ENCODE measurements at regions not wholly inside any gene's neighbourhood (a gene's known extent, or its start where the extent isn't known, plus 50 kb on each side); places are given as distances from the start of the nearest gene placed in this dataset.
"Not testable (repeated sequence)": the region's sequence is repeated elsewhere in the genome, so short reads cannot be mapped to it uniquely, and the experiment has no call there.

DNA sequence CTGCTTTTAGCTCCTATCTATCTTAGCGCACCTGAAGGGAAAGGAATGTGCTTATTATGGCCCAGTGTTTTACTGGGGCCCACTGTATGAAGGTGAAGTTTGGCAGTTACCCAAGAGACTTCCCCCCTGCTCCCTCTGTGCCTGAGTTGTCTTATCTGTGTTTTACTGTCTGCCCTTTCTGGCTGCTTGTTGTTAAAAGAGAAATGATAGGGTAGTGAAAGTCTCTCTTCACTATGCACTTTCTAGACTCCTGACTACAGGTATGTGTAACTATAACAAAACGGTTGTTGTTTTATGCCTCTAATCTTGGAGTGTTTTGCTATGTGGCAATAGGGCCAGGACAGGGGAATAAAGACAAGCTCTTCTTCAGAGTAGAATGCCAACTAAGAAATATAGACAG is 326.9 kb downstream of the KIF20B start:
- 64 to 84% (median 76%) methylated on average over 2 of the region's 2 CpGs for WGBS, 4 donors
- intact Hi-C loops (cut with DNase I), result no loop called here
- Histone ChIP-seq H3K4me1 (replicated peaks in 1 of 2) (no peaks in the 10 kb centered on the region), H3K9me3 (replicated peaks in 1 of 3) (no peaks in the 10 kb centered on the region), H3K36me3 (replicated peaks in 1 of 2) (no peaks in the 10 kb centered on the region), H3K4me3 (no peak overlapping the region), H3K27ac (no peak overlapping the region), H3K27me3 (no peaks in the 10 kb centered on the region)
- TF ChIP-seq, protein P1, sequence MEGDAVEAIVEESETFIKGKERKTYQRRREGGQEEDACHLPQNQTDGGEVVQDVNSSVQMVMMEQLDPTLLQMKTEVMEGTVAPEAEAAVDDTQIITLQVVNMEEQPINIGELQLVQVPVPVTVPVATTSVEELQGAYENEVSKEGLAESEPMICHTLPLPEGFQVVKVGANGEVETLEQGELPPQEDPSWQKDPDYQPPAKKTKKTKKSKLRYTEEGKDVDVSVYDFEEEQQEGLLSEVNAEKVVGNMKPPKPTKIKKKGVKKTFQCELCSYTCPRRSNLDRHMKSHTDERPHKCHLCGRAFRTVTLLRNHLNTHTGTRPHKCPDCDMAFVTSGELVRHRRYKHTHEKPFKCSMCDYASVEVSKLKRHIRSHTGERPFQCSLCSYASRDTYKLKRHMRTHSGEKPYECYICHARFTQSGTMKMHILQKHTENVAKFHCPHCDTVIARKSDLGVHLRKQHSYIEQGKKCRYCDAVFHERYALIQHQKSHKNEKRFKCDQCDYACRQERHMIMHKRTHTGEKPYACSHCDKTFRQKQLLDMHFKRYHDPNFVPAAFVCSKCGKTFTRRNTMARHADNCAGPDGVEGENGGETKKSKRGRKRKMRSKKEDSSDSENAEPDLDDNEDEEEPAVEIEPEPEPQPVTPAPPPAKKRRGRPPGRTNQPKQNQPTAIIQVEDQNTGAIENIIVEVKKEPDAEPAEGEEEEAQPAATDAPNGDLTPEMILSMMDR (IDR thresholded peaks at IDR 0.05), result no peak
- no peak for TF ChIP-seq POLR2A (IDR thresholded peaks at IDR 0.05)
- no peak for DNase-seq

- H3K27ac ChIP-seq, result no peak overlapping the region
- no peak for DNase-seq
- no peaks in the 10 kb centered on the region for H3K36me3 ChIP-seq (replicated peaks in 1 of 2)
- no peak overlapping the region for H3K4me3 ChIP-seq
- WGBS, 4 donors, result 85 to 94% (median 88%) methylated on average over 1 of the region's 1 CpG
- H3K4me1 ChIP-seq (replicated peaks in 1 of 2), result no peaks in the 10 kb centered on the region
- no peaks in the 10 kb centered on the region for H3K9me3 ChIP-seq (replicated peaks in 1 of 3)
- no peaks in the 10 kb centered on the region for H3K27me3 ChIP-seq
- intact Hi-C loops (cut with DNase I), result no loop called here
- TF ChIP-seq, protein P1 (IDR thresholded peaks at IDR 0.05), result no peak
- TF ChIP-seq POLR2A (IDR thresholded peaks at IDR 0.05), result no peak
Observed at GRCh38 chr10:90031776-90032175, 330.4 kb downstream of the KIF20B start.

GRCh38 chr10:90032519-90032918 is 331.1 kb downstream of the KIF20B start:
- intact Hi-C loops (cut with DNase I), result no loop called here
- Histone ChIP-seq H3K36me3 (replicated peaks in 1 of 2) (no peaks in the 10 kb centered on the region), H3K9me3 (replicated peaks in 1 of 3) (no peaks in the 10 kb centered on the region), H3K4me3 (no peak overlapping the region), H3K4me1 (replicated peaks in 1 of 2) (no peaks in the 10 kb centered on the region), H3K27ac (no peak overlapping the region), H3K27me3 (no peaks in the 10 kb centered on the region)
- DNase-seq, result no peak
- TF ChIP-seq POLR2A (IDR thresholded peaks at IDR 0.05), result no peak
- TF ChIP-seq, protein P1 (IDR thresholded peaks at IDR 0.05), result no peak

GRCh38 chr10:90034862-90035261 is 333.5 kb downstream of the KIF20B start:
- WGBS, 4 donors, result 80 to 93% (median 88%) methylated on average over 5 of the region's 5 CpGs
- H3K4me3 ChIP-seq; H3K4me1 ChIP-seq (replicated peaks in 1 of 2); H3K9me3 ChIP-seq (replicated peaks in 1 of 3); intact Hi-C loops (cut with DNase I); H3K27me3 ChIP-seq; H3K27ac ChIP-seq; H3K36me3 ChIP-seq (replicated peaks in 1 of 2); DNase-seq: not testable (repeated sequence)

- no peak overlapping the region for H3K4me3 ChIP-seq
- H3K27me3 ChIP-seq, result no peaks in the 10 kb centered on the region
- no peak for DNase-seq
- no peaks in the 10 kb centered on the region for H3K36me3 ChIP-seq (replicated peaks in 1 of 2)
- no peak overlapping the region for H3K27ac ChIP-seq
- 87 to 91% (median 89%) methylated on average over 4 of the region's 4 CpGs for WGBS, 4 donors
- intact Hi-C loops (cut with DNase I), result no loop called here
- TF ChIP-seq POLR2A (IDR thresholded peaks at IDR 0.05), result no peak
- TF ChIP-seq, protein P1 (IDR thresholded peaks at IDR 0.05), result no peak
- no peaks in the 10 kb centered on the region for H3K4me1 ChIP-seq (replicated peaks in 1 of 2)
- H3K9me3 ChIP-seq (replicated peaks in 1 of 3), result peaks cover 0 to 6% (median 0%) of the 10 kb centered on the region in 3 donors
Observed at GRCh38 chr10:90041585-90041984, 340.2 kb downstream of the KIF20B start.

Measured in adrenal gland (tissue), 9 donors.